Kidney epithelial cell (primary cell): ENCODE measurements at regions not wholly inside any gene's neighbourhood (a gene's known extent, or its start where the extent isn't known, plus 50 kb on each side); places are given as distances from the start of the nearest gene placed in this dataset.

Experiments used
- DNase-seq: peaks from one replicate; pipeline ENCODE4 v3.0.0-alpha.2; 2010; ENCODE audit warnings: low read depth
- H3K27me3 ChIP-seq: 2 replicates; pipeline ENCODE4 v1.6.0; 2011; ENCODE audit warnings: low read length; ENCODE audit not compliant: control insufficient read depth, insufficient read depth
- H3K36me3 ChIP-seq: 2 replicates; pipeline ENCODE4 v1.5.1; 2011; ENCODE audit warnings: low read length; ENCODE audit not compliant: control insufficient read depth, insufficient read depth
- H3K4me3 ChIP-seq: 2 replicates; pipeline ENCODE4 v1.5.1; 2011; ENCODE audit warnings: low read depth, mild to moderate bottlenecking, control low read depth, low read length
- CTCF ChIP-seq: IDR thresholded peaks from 2 replicates; pipeline ENCODE4 v1.5.1; 2011; ENCODE audit warnings: mild to moderate bottlenecking, moderate library complexity, low read length, control low read depth, inconsistent platforms; ENCODE audit not compliant: insufficient read depth, poor library complexity, severe bottlenecking

GRCh38 chr7:94848992-94849576, 58.3 kb upstream of the PPP1R9A start:
- DNase-seq = no peak

GRCh38 chr7:94849636-94850208, 57.7 kb upstream of the PPP1R9A start:
- H3K36me3 ChIP-seq = no peaks in the 10 kb centered on the region
- H3K27me3 ChIP-seq = no peaks in the 10 kb centered on the region
- no peak for DNase-seq
- no peak overlapping the region for H3K4me3 ChIP-seq
- no peak for TF ChIP-seq CTCF

More at GRCh38 chr7:94848992-94849576, 58.3 kb upstream of the PPP1R9A start:
- Histone ChIP-seq H3K36me3 (no peaks in the 10 kb centered on the region), H3K27me3 (no peaks in the 10 kb centered on the region), H3K4me3 (no peak overlapping the region)
- no peak for TF ChIP-seq CTCF

GRCh38 chr7:94855589-94855988, 51.8 kb upstream of the PPP1R9A start:
- Histone ChIP-seq H3K27me3 (no peaks in the 10 kb centered on the region), H3K4me3 (no peak overlapping the region), H3K36me3 (no peaks in the 10 kb centered on the region)
- DNase-seq = no peak
- TF ChIP-seq CTCF = no peak

- Histone ChIP-seq H3K4me3 (no peak overlapping the region), H3K36me3 (no peaks in the 10 kb centered on the region), H3K27me3 (no peaks in the 10 kb centered on the region)
- no peak for TF ChIP-seq CTCF
- no peak for DNase-seq
Observed at GRCh38 chr7:94856643-94857042, 50.8 kb upstream of the PPP1R9A start.
